ENCODE measurements at regions not wholly inside any gene's neighbourhood (a gene's known extent, or its start where the extent isn't known, plus 50 kb on each side); places are given as distances from the start of the nearest gene placed in this dataset.

- TF ChIP-seq EZH2phosphoT487 (IDR thresholded peaks at IDR 0.05; ENCODE audit: low read depth), result no peak
- TF ChIP-seq, protein P1, sequence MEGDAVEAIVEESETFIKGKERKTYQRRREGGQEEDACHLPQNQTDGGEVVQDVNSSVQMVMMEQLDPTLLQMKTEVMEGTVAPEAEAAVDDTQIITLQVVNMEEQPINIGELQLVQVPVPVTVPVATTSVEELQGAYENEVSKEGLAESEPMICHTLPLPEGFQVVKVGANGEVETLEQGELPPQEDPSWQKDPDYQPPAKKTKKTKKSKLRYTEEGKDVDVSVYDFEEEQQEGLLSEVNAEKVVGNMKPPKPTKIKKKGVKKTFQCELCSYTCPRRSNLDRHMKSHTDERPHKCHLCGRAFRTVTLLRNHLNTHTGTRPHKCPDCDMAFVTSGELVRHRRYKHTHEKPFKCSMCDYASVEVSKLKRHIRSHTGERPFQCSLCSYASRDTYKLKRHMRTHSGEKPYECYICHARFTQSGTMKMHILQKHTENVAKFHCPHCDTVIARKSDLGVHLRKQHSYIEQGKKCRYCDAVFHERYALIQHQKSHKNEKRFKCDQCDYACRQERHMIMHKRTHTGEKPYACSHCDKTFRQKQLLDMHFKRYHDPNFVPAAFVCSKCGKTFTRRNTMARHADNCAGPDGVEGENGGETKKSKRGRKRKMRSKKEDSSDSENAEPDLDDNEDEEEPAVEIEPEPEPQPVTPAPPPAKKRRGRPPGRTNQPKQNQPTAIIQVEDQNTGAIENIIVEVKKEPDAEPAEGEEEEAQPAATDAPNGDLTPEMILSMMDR (IDR thresholded peaks at IDR 0.05; ENCODE audit: low read depth, low read length), result no peak
These were observed 814.3 kb downstream of the BCL11A start for GRCh38 chr2:59739166-59739565.

DNA sequence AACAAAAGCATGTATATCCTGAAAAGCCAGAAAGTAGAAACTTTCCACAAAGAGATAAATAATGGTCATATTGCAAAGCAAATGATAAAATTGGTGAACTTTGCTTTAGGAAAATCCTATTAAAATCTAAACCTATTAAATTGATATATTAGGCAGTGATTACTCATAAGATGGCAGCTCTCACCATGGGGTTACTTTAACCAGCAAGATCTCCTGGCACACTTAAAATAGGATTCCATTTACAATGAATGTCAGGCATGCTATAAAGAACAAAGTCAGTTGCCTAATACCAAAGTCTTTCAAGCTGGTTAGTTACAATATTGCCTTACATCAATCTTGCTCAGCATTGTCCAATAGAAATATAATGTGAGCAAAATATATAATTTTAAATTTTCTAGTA lies 816.2 kb downstream of the BCL11A start:
- H3K4me2 ChIP-seq (ENCODE audit: low read length), result no peak overlapping the region
- H3K4me1 ChIP-seq (ENCODE audit: low read length), result no peaks in the 10 kb centered on the region
- H3K4me3 ChIP-seq (ENCODE audit: low read length), result no peak overlapping the region
- no peaks in the 10 kb centered on the region for H3K9me3 ChIP-seq (ENCODE audit: insufficient read depth, low read length)
- H3K9ac ChIP-seq (ENCODE audit: low read length), result no peak overlapping the region
- H2AFZ ChIP-seq (ENCODE audit: low read depth, low read length), result no peak overlapping the region
- no peaks in the 10 kb centered on the region for H3K79me2 ChIP-seq (ENCODE audit: low read length)
- TF ChIP-seq, protein P1 (IDR thresholded peaks at IDR 0.05; ENCODE audit: low read depth, low read length), result no peak
- TF ChIP-seq EZH2phosphoT487 (IDR thresholded peaks at IDR 0.05; ENCODE audit: low read depth), result no peak
- H3K27ac ChIP-seq (ENCODE audit: low read length), result no peak overlapping the region
- no peaks in the 10 kb centered on the region for H3K36me3 ChIP-seq (replicated peaks; ENCODE audit: low read depth, low read length)
- no peaks in the 10 kb centered on the region for H3K27me3 ChIP-seq (ENCODE audit: low read depth, low read length)
- no peaks in the 10 kb centered on the region for H4K20me1 ChIP-seq (ENCODE audit: insufficient read depth, low read length)

More at GRCh38 chr2:59739166-59739565, 814.3 kb downstream of the BCL11A start:
- no peaks in the 10 kb centered on the region for H3K9me3 ChIP-seq (ENCODE audit: insufficient read depth, low read length)
- no peaks in the 10 kb centered on the region for H3K36me3 ChIP-seq (replicated peaks; ENCODE audit: low read depth, low read length)
- H3K79me2 ChIP-seq (ENCODE audit: low read length), result no peaks in the 10 kb centered on the region
- H2AFZ ChIP-seq (ENCODE audit: low read depth, low read length), result no peak overlapping the region
- H3K9ac ChIP-seq (ENCODE audit: low read length), result no peak overlapping the region
- H3K4me1 ChIP-seq (ENCODE audit: low read length), result no peaks in the 10 kb centered on the region
- no peak overlapping the region for H3K4me2 ChIP-seq (ENCODE audit: low read length)
- no peak overlapping the region for H3K4me3 ChIP-seq (ENCODE audit: low read length)
- no peak overlapping the region for H3K27ac ChIP-seq (ENCODE audit: low read length)
- no peaks in the 10 kb centered on the region for H3K27me3 ChIP-seq (ENCODE audit: low read depth, low read length)
- no peaks in the 10 kb centered on the region for H4K20me1 ChIP-seq (ENCODE audit: insufficient read depth, low read length)

DNA sequence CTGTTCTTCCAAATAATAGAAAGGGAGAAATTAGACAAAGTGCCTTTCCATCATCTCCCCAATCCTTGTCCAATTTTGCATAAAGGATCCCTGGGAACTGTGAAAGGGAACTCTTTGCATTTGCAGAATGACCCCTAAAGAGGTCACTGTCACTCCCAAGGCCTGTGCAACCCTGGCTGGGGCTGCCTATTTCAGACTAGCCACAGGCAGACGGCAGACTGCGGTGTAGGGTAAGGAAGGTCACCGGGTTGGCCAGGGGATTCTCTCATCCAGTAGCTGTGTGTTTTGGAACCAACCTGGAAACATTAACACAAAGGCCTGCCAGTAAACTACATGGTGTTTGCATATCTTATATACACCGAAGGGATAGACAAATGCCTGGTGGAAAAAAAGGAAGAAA lies 818.7 kb downstream of the BCL11A start:
- no peak overlapping the region for H3K4me2 ChIP-seq (ENCODE audit: low read length)
- H3K4me1 ChIP-seq (ENCODE audit: low read length), result no peaks in the 10 kb centered on the region
- H3K36me3 ChIP-seq (replicated peaks; ENCODE audit: low read depth, low read length), result no peaks in the 10 kb centered on the region
- no peak overlapping the region for H3K4me3 ChIP-seq (ENCODE audit: low read length)
- no peaks in the 10 kb centered on the region for H3K9me3 ChIP-seq (ENCODE audit: insufficient read depth, low read length)
- H4K20me1 ChIP-seq (ENCODE audit: insufficient read depth, low read length), result no peaks in the 10 kb centered on the region
- H3K27me3 ChIP-seq (ENCODE audit: low read depth, low read length), result no peaks in the 10 kb centered on the region
- H2AFZ ChIP-seq (ENCODE audit: low read depth, low read length), result no peak overlapping the region
- H3K27ac ChIP-seq (ENCODE audit: low read length), result no peak overlapping the region
- no peaks in the 10 kb centered on the region for H3K79me2 ChIP-seq (ENCODE audit: low read length)
- no peak for TF ChIP-seq EZH2phosphoT487 (IDR thresholded peaks at IDR 0.05; ENCODE audit: low read depth)
- TF ChIP-seq, protein P1 (IDR thresholded peaks at IDR 0.05; ENCODE audit: low read depth, low read length), result no peak
- no peak overlapping the region for H3K9ac ChIP-seq (ENCODE audit: low read length)

DNA sequence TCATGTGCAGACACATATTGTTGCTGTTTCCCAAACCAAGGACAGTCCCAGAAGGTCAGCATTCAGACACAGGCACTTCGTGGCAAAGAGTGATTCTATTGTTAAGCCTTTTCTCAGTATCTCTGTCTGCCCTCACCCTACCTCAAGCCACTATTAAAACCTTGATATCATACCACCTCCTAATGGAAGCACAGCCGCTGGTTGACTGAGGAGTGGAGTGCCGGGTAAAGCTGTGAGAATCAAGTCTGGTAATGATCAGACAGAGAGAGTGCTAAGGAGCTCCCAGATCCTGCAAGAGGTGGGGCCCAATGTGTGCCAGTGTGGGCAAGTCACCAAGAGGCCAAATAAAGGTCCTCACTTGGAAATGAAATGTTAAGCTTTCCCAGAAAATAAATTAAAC lies 819.5 kb downstream of the BCL11A start:
- no peaks in the 10 kb centered on the region for H3K9me3 ChIP-seq (ENCODE audit: insufficient read depth, low read length)
- H3K4me1 ChIP-seq (ENCODE audit: low read length), result no peaks in the 10 kb centered on the region
- H3K27me3 ChIP-seq (ENCODE audit: low read depth, low read length), result no peaks in the 10 kb centered on the region
- no peak overlapping the region for H3K27ac ChIP-seq (ENCODE audit: low read length)
- H3K4me3 ChIP-seq (ENCODE audit: low read length), result no peak overlapping the region
- H4K20me1 ChIP-seq (ENCODE audit: insufficient read depth, low read length), result no peaks in the 10 kb centered on the region
- H2AFZ ChIP-seq (ENCODE audit: low read depth, low read length), result no peak overlapping the region
- TF ChIP-seq, protein P1 (IDR thresholded peaks at IDR 0.05; ENCODE audit: low read depth, low read length), result no peak
- TF ChIP-seq EZH2phosphoT487 (IDR thresholded peaks at IDR 0.05; ENCODE audit: low read depth), result no peak
- H3K36me3 ChIP-seq (replicated peaks; ENCODE audit: low read depth, low read length), result no peaks in the 10 kb centered on the region
- no peak overlapping the region for H3K9ac ChIP-seq (ENCODE audit: low read length)
- H3K79me2 ChIP-seq (ENCODE audit: low read length), result no peaks in the 10 kb centered on the region
- no peak overlapping the region for H3K4me2 ChIP-seq (ENCODE audit: low read length)

Measured in OCI-LY3 (cell line).